Fibroblast of lung (primary cell): ENCODE measurements at regions not wholly inside any gene's neighbourhood (a gene's known extent, or its start where the extent isn't known, plus 50 kb on each side); places are given as distances from the start of the nearest gene placed in this dataset.

Source experiments
- DNase-seq, 2 donors: peaks; one replicate each; pipeline versions ENCODE4 v3.0.0 to v3.0.0-alpha.2; 2010; ENCODE audit warnings: low read depth in 2 of 2
- H2AFZ ChIP-seq: 2 replicates; pipeline ENCODE4 v1.5.1; 2012; ENCODE audit warnings: low read length, control low read depth, inconsistent platforms
- H3K27ac ChIP-seq: 2 replicates; pipeline ENCODE4 v1.5.1; 2011; ENCODE audit warnings: low read length, control low read depth; ENCODE audit not compliant: insufficient read depth
- H3K27me3 ChIP-seq: 2 replicates; pipeline ENCODE4 v1.5.1; 2011; ENCODE audit warnings: mild to moderate bottlenecking, low read length; ENCODE audit not compliant: control insufficient read depth, insufficient read depth
- H3K36me3 ChIP-seq: 2 replicates; pipeline ENCODE4 v1.5.1; 2011; ENCODE audit warnings: low read length; ENCODE audit not compliant: control insufficient read depth, insufficient read depth
- H3K4me1 ChIP-seq: 2 replicates; pipeline ENCODE4 v1.5.1; 2011; ENCODE audit warnings: low read length; ENCODE audit not compliant: control insufficient read depth, insufficient read depth; ENCODE audit errors: extremely low read depth
- H3K4me2 ChIP-seq: 2 replicates; pipeline ENCODE4 v1.5.1; 2011; ENCODE audit warnings: low read length, control low read depth; ENCODE audit not compliant: insufficient read depth; ENCODE audit errors: extremely low read depth
- H3K4me3 ChIP-seq, 4 experiments: fragments of 200-600 bp in 1 of 4; sonication (generic) in 1 of 4; replicated peaks in 1 of 4; 2 replicates each; pipeline ENCODE4 v1.5.1; 2011 to 2016; ENCODE audit warnings: low read length in 4 of 4, low read depth in 3 of 4, mild to moderate bottlenecking in 3 of 4, control low read depth in 2 of 4, inconsistent platforms in 1 of 4, mixed read lengths in 1 of 4; ENCODE audit not compliant: insufficient read depth in 1 of 4; ENCODE audit errors: control extremely low read depth in 1 of 4
- H3K79me2 ChIP-seq: 2 replicates; pipeline ENCODE4 v1.5.1; 2012; ENCODE audit warnings: mild to moderate bottlenecking, low read length, inconsistent platforms; ENCODE audit not compliant: control insufficient read depth, insufficient read depth
- H3K9ac ChIP-seq: 2 replicates; pipeline ENCODE4 v1.5.1; 2011; ENCODE audit warnings: mild to moderate bottlenecking, low read length, control low read depth; ENCODE audit not compliant: insufficient read depth
- H3K9me3 ChIP-seq: 2 replicates; pipeline ENCODE4 v1.5.1; 2012; ENCODE audit warnings: low read depth, low read length; ENCODE audit not compliant: control insufficient read depth, insufficient read depth
- H4K20me1 ChIP-seq: 2 replicates; pipeline ENCODE4 v1.5.1; 2011; ENCODE audit warnings: low read length; ENCODE audit not compliant: control insufficient read depth, insufficient read depth; ENCODE audit errors: extremely low read depth
- CTCF ChIP-seq, 2 donors: IDR thresholded peaks in 1 of 2; conservative IDR thresholded peaks in 1 of 2; 1 replicate in 1 of 2; 2 replicates in 1 of 2; pipeline ENCODE4 v1.5.1; 2011 to 2012; ENCODE audit warnings: low read length in 2 of 2, control low read depth in 1 of 2, inconsistent platforms in 1 of 2, low read depth in 1 of 2, mild to moderate bottlenecking in 1 of 2
- EZH2 ChIP-seq: IDR thresholded peaks from 2 replicates; pipeline ENCODE4 v1.5.1; 2012; ENCODE audit warnings: low read length, control low read depth, mild to moderate bottlenecking; ENCODE audit errors: missing control alignments

- no peak overlapping the region for H3K4me3 ChIP-seq
- no peaks in the 10 kb centered on the region for H3K79me2 ChIP-seq
- TF ChIP-seq EZH2 (no peak), CTCF (conservative IDR thresholded peaks at IDR 0.05 in 1 of 2, IDR thresholded peaks at IDR 0.05 in 1 of 2; ENCODE audit: low read depth in 1 of 2, low read length in 2 of 2) (no peak)
- no peaks in the 10 kb centered on the region for H3K36me3 ChIP-seq
- no peak overlapping the region for H3K27ac ChIP-seq
- no peaks in the 10 kb centered on the region for H3K9me3 ChIP-seq
- H3K4me2 ChIP-seq: no peak overlapping the region
- no peak overlapping the region for H3K9ac ChIP-seq
- H3K4me1 ChIP-seq: no peaks in the 10 kb centered on the region
- DNase-seq: peak in 1 of 2 donors; percentile 55
- H2AFZ ChIP-seq: no peak overlapping the region
- no peaks in the 10 kb centered on the region for H4K20me1 ChIP-seq
- no peaks in the 10 kb centered on the region for H3K27me3 ChIP-seq
Measured at GRCh38 chr20:17036541-17036940, 190.3 kb upstream of the PCSK2 start.

- Histone ChIP-seq H3K9ac (no peak overlapping the region), H3K79me2 (no peaks in the 10 kb centered on the region), H2AFZ (no peak overlapping the region), H3K9me3 (no peaks in the 10 kb centered on the region), H3K27me3 (no peaks in the 10 kb centered on the region), H4K20me1 (no peaks in the 10 kb centered on the region), H3K4me2 (no peak overlapping the region), H3K27ac (no peak overlapping the region), H3K4me1 (no peaks in the 10 kb centered on the region), H3K4me3 (no peak overlapping the region), H3K36me3 (no peaks in the 10 kb centered on the region)
- no peak for DNase-seq
- TF ChIP-seq EZH2: no peak
- no peak for TF ChIP-seq CTCF (conservative IDR thresholded peaks at IDR 0.05 in 1 of 2, IDR thresholded peaks at IDR 0.05 in 1 of 2; ENCODE audit: low read depth in 1 of 2, low read length in 2 of 2)
Measured at GRCh38 chr20:17042122-17042521, 184.7 kb upstream of the PCSK2 start.

GRCh38 chr20:17043323-17043722, 183.5 kb upstream of the PCSK2 start:
- Histone ChIP-seq H3K9me3 (no peaks in the 10 kb centered on the region), H2AFZ (no peak overlapping the region), H3K27ac (no peak overlapping the region), H3K4me3 (no peak overlapping the region), H3K27me3 (no peaks in the 10 kb centered on the region), H3K4me1 (no peaks in the 10 kb centered on the region), H4K20me1 (no peaks in the 10 kb centered on the region), H3K36me3 (no peaks in the 10 kb centered on the region), H3K9ac (no peak overlapping the region), H3K79me2 (no peaks in the 10 kb centered on the region), H3K4me2 (no peak overlapping the region)
- no peak for DNase-seq
- TF ChIP-seq EZH2 (no peak), CTCF (conservative IDR thresholded peaks at IDR 0.05 in 1 of 2, IDR thresholded peaks at IDR 0.05 in 1 of 2; ENCODE audit: low read depth in 1 of 2, low read length in 2 of 2) (no peak)
